ENCODE measurements at regions not wholly inside any gene's neighbourhood (a gene's known extent, or its start where the extent isn't known, plus 50 kb on each side); places are given as distances from the start of the nearest gene placed in this dataset.
"Not testable (repeated sequence)": the region's sequence is repeated elsewhere in the genome, so short reads cannot be mapped to it uniquely, and the experiment has no call there.

GRCh38 chr14:101257551-101257950 lies 303.7 kb upstream of the DIO3 start:
- no peak for DNase-seq (ENCODE audit: extremely low read depth, insufficient read length)
- Histone ChIP-seq H3K27me3 (replicated peaks; ENCODE audit: control insufficient read depth, insufficient read depth, low read length) (no peaks in the 10 kb centered on the region), H3K36me3 (ENCODE audit: control insufficient read depth, insufficient read depth, low read length) (no peaks in the 10 kb centered on the region), H3K4me3 (replicated peaks; ENCODE audit: low read depth, low read length) (no peak overlapping the region)
- TF ChIP-seq CTCF (IDR thresholded peaks at IDR 0.05; ENCODE audit: insufficient read depth, low read length, poor library complexity, severe bottlenecking): no peak

GRCh38 chr14:101259748-101260147 lies 301.5 kb upstream of the DIO3 start:
- Histone ChIP-seq H3K27me3 (replicated peaks; ENCODE audit: control insufficient read depth, insufficient read depth, low read length) (no peaks in the 10 kb centered on the region), H3K36me3 (ENCODE audit: control insufficient read depth, insufficient read depth, low read length) (no peaks in the 10 kb centered on the region), H3K4me3 (replicated peaks; ENCODE audit: low read depth, low read length) (no peak overlapping the region)
- DNase-seq (ENCODE audit: extremely low read depth, insufficient read length): no peak
- no peak for TF ChIP-seq CTCF (IDR thresholded peaks at IDR 0.05; ENCODE audit: insufficient read depth, low read length, poor library complexity, severe bottlenecking)

GRCh38 chr14:101266441-101266840 lies 294.9 kb upstream of the DIO3 start:
- H3K36me3 ChIP-seq (ENCODE audit: control insufficient read depth, insufficient read depth, low read length); H3K27me3 ChIP-seq (replicated peaks; ENCODE audit: control insufficient read depth, insufficient read depth, low read length); H3K4me3 ChIP-seq (replicated peaks; ENCODE audit: low read depth, low read length); DNase-seq (ENCODE audit: extremely low read depth, insufficient read length): not testable (repeated sequence)

- Histone ChIP-seq H3K27me3 (replicated peaks; ENCODE audit: control insufficient read depth, insufficient read depth, low read length) (no peaks in the 10 kb centered on the region), H3K4me3 (replicated peaks; ENCODE audit: low read depth, low read length) (no peak overlapping the region), H3K36me3 (ENCODE audit: control insufficient read depth, insufficient read depth, low read length) (no peaks in the 10 kb centered on the region)
- no peak for TF ChIP-seq CTCF (IDR thresholded peaks at IDR 0.05; ENCODE audit: insufficient read depth, low read length, poor library complexity, severe bottlenecking)
- no peak for DNase-seq (ENCODE audit: extremely low read depth, insufficient read length)
Measured at GRCh38 chr14:101273091-101273490, 288.2 kb upstream of the DIO3 start.

- TF ChIP-seq CTCF (IDR thresholded peaks at IDR 0.05; ENCODE audit: insufficient read depth, low read length, poor library complexity, severe bottlenecking): no peak
Measured at GRCh38 chr14:101276309-101277091, 284.8 kb upstream of the DIO3 start.

GRCh38 chr14:101282418-101282817 lies 278.9 kb upstream of the DIO3 start:
- TF ChIP-seq CTCF (IDR thresholded peaks at IDR 0.05; ENCODE audit: insufficient read depth, low read length, poor library complexity, severe bottlenecking): no peak
- no peaks in the 10 kb centered on the region for H3K36me3 ChIP-seq (ENCODE audit: control insufficient read depth, insufficient read depth, low read length)
- H3K27me3 ChIP-seq (replicated peaks; ENCODE audit: control insufficient read depth, insufficient read depth, low read length): no peaks in the 10 kb centered on the region
- no peak overlapping the region for H3K4me3 ChIP-seq (replicated peaks; ENCODE audit: low read depth, low read length)
- no peak for DNase-seq (ENCODE audit: extremely low read depth, insufficient read length)

More at GRCh38 chr14:101276309-101277091, 284.8 kb upstream of the DIO3 start:
- Histone ChIP-seq H3K36me3 (ENCODE audit: control insufficient read depth, insufficient read depth, low read length) (no peaks in the 10 kb centered on the region), H3K27me3 (replicated peaks; ENCODE audit: control insufficient read depth, insufficient read depth, low read length) (no peaks in the 10 kb centered on the region), H3K4me3 (replicated peaks; ENCODE audit: low read depth, low read length) (no peak overlapping the region)
- no peak for DNase-seq (ENCODE audit: extremely low read depth, insufficient read length)
